H9 (cell line): ENCODE measurements at regions not wholly inside any gene's neighbourhood (a gene's known extent, or its start where the extent isn't known, plus 50 kb on each side); places are given as distances from the start of the nearest gene placed in this dataset.

Source experiments
- DNase-seq: peaks from one replicate; pipeline ENCODE4 v3.0.0-alpha.2; 2017
- H2AFZ ChIP-seq: one replicate; pipeline ENCODE4 v1.6.1; 2013; ENCODE audit warnings: mild to moderate bottlenecking, low read length, control low read depth, moderate library complexity
- H2AK5ac ChIP-seq: 2 replicates; pipeline ENCODE4 v1.6.1; 2013; ENCODE audit warnings: low read length, control low read depth, mixed read lengths; ENCODE audit not compliant: insufficient read length
- H2BK120ac ChIP-seq: one replicate; pipeline ENCODE4 v1.6.1; 2013; ENCODE audit warnings: low read depth, mild to moderate bottlenecking, low read length, control low read depth, inconsistent platforms; ENCODE audit not compliant: poor library complexity, severe bottlenecking
- H2BK12ac ChIP-seq: 2 replicates; pipeline ENCODE4 v1.6.1; 2013; ENCODE audit warnings: low read length, control low read depth, mixed read lengths, low read depth; ENCODE audit not compliant: insufficient read length
- H2BK15ac ChIP-seq: 2 replicates; pipeline ENCODE4 v1.6.1; 2013; ENCODE audit warnings: low read depth, low read length, control low read depth
- H2BK20ac ChIP-seq: one replicate; pipeline ENCODE4 v1.6.1; 2013; ENCODE audit warnings: low read depth, mild to moderate bottlenecking, low read length, control low read depth, inconsistent platforms; ENCODE audit not compliant: poor library complexity, severe bottlenecking
- H2BK5ac ChIP-seq: 2 replicates; pipeline ENCODE4 v1.6.1; 2013; ENCODE audit warnings: low read length, control low read depth, mixed read lengths; ENCODE audit not compliant: insufficient read length
- H3K14ac ChIP-seq: 2 replicates; pipeline ENCODE4 v1.6.1; 2013; ENCODE audit warnings: low read length, control low read depth; ENCODE audit not compliant: insufficient read depth
- H3K18ac ChIP-seq: 2 replicates; pipeline ENCODE4 v1.6.1; 2013; ENCODE audit warnings: low read depth, mild to moderate bottlenecking, mixed read lengths, low read length, control low read depth; ENCODE audit not compliant: insufficient read length
- H3K23ac ChIP-seq: 2 replicates; pipeline ENCODE4 v1.6.1; 2013; ENCODE audit warnings: low read length, control low read depth, mixed read lengths, low read depth; ENCODE audit not compliant: insufficient read length
- H3K23me2 ChIP-seq: 2 replicates; pipeline ENCODE4 v1.6.1; 2013; ENCODE audit warnings: low read depth, mild to moderate bottlenecking, mixed read lengths, low read length, control low read depth; ENCODE audit not compliant: insufficient read length, poor library complexity, severe bottlenecking
- H3K27ac ChIP-seq: 2 replicates; pipeline ENCODE4 v1.5.1; 2013; ENCODE audit warnings: low read length, control low read depth, mixed read lengths, low read depth; ENCODE audit not compliant: insufficient read length
- H3K27me3 ChIP-seq: 2 replicates; pipeline ENCODE4 v1.6.1; 2013; ENCODE audit warnings: low read length, control low read depth, inconsistent platforms; ENCODE audit not compliant: insufficient read depth
- H3K4ac ChIP-seq: 2 replicates; pipeline ENCODE4 v1.6.1; 2013; ENCODE audit warnings: low read depth, mild to moderate bottlenecking, control low read depth, inconsistent platforms, low read length, moderate library complexity
- H3K4me1 ChIP-seq: 2 replicates; pipeline ENCODE4 v1.6.1; 2013; ENCODE audit warnings: low read length, control low read depth, inconsistent platforms; ENCODE audit not compliant: insufficient read depth
- H3K4me2 ChIP-seq: 2 replicates; pipeline ENCODE4 v1.6.1; 2013; ENCODE audit warnings: low read length, control low read depth, mixed read lengths; ENCODE audit not compliant: insufficient read length, insufficient read depth
- H3K56ac ChIP-seq: 2 replicates; pipeline ENCODE4 v1.6.1; 2013; ENCODE audit warnings: low read depth, mild to moderate bottlenecking, mixed read lengths, low read length, control low read depth; ENCODE audit not compliant: insufficient read length
- H3K79me1 ChIP-seq: 2 replicates; pipeline ENCODE4 v1.6.1; 2013; ENCODE audit warnings: low read depth, mild to moderate bottlenecking, moderate library complexity, low read length, control low read depth, inconsistent platforms; ENCODE audit not compliant: insufficient read depth, poor library complexity, severe bottlenecking
- H3K79me2 ChIP-seq: 2 replicates; pipeline ENCODE4 v1.6.1; 2013; ENCODE audit warnings: low read length, control low read depth, inconsistent platforms; ENCODE audit not compliant: insufficient read depth
- H3K9ac ChIP-seq: 2 replicates; pipeline ENCODE4 v1.6.1; 2013; ENCODE audit warnings: low read length, control low read depth, mixed read lengths; ENCODE audit not compliant: insufficient read length; ENCODE audit errors: extremely low read depth
- H3K9me3 ChIP-seq: one replicate; pipeline ENCODE4 v1.6.1; 2013; ENCODE audit warnings: low read depth, low read length, inconsistent platforms; ENCODE audit not compliant: control insufficient read depth
- H3T11ph ChIP-seq: one replicate; pipeline ENCODE4 v1.6.1; 2013; ENCODE audit warnings: mild to moderate bottlenecking, low read length, control low read depth, inconsistent platforms
- H4K20me1 ChIP-seq: one replicate; pipeline ENCODE4 v1.6.1; 2013; ENCODE audit not compliant: control insufficient read depth, insufficient read length, insufficient read depth
- H4K5ac ChIP-seq: 2 replicates; pipeline ENCODE4 v1.6.1; 2013; ENCODE audit warnings: low read depth, mild to moderate bottlenecking, mixed read lengths, low read length, control low read depth; ENCODE audit not compliant: insufficient read length
- H4K8ac ChIP-seq: replicated peaks from 2 replicates; pipeline ENCODE4 v1.6.1; 2013; ENCODE audit warnings: low read length, control low read depth, mixed read lengths, low read depth; ENCODE audit not compliant: insufficient read length
- H4K91ac ChIP-seq: 2 replicates; pipeline ENCODE4 v1.6.1; 2013; ENCODE audit warnings: low read depth, mild to moderate bottlenecking, moderate library complexity, mixed read lengths, low read length, control low read depth; ENCODE audit not compliant: insufficient read length
- H3K27ac Mint-ChIP-seq, 3 experiments: 2 replicates in 2 of 3; 3 replicates in 1 of 3; pipeline ENCODE4 v1.8.0; 2020 to 2021; ENCODE audit warnings: mixed read lengths in 3 of 3, mild to moderate bottlenecking in 1 of 3, moderate library complexity in 1 of 3
- H3K27me3 Mint-ChIP-seq: 2 replicates; pipeline ENCODE4 v1.8.0; 2021; ENCODE audit warnings: low read depth, mild to moderate bottlenecking, moderate library complexity, mixed read lengths
- H3K36me3 Mint-ChIP-seq, 3 experiments: 2 replicates in 2 of 3; 3 replicates in 1 of 3; pipeline ENCODE4 v1.8.0; 2020 to 2021; ENCODE audit warnings: low read depth in 3 of 3, mixed read lengths in 3 of 3; ENCODE audit not compliant: insufficient read depth in 1 of 3
- H3K4me1 Mint-ChIP-seq, 2 experiments: 2 replicates each; pipeline ENCODE4 v1.8.0; 2020; ENCODE audit warnings: mixed read lengths in 2 of 2
- H3K4me3 Mint-ChIP-seq, 2 experiments: 2 replicates in 1 of 2; 3 replicates in 1 of 2; pipeline ENCODE4 v1.8.0; 2020 to 2021; ENCODE audit warnings: mild to moderate bottlenecking in 2 of 2, mixed read lengths in 2 of 2, moderate library complexity in 1 of 2
- H3K9me3 Mint-ChIP-seq, 2 experiments: 2 replicates in 1 of 2; 3 replicates in 1 of 2; pipeline ENCODE4 v1.8.0; 2020; ENCODE audit warnings: mild to moderate bottlenecking in 2 of 2, mixed read lengths in 2 of 2, moderate library complexity in 1 of 2
- CTCF ChIP-seq: fragments of 200-600 bp; sonication (generic); conservative IDR thresholded peaks from 3 replicates; pipeline ENCODE4 v1.8.0; 2021; ENCODE audit warnings: antibody characterized with exemption, mild to moderate bottlenecking
- WGBS: extraction: QIAGEN DNeasy Blood & Tissue Kit; methylation state at CpG from one replicate; pipeline ENCODE4 v1.1.7; 2013; ENCODE audit warnings: missing lambda C conversion rate, low lambda C conversion rate, mixed read lengths; ENCODE audit not compliant: insufficient read length; ENCODE audit errors: extremely low coverage; 5-methylcytosine and 5-hydroxymethylcytosine counted together

GRCh38 chr17:6901086-6901485 lies 69.6 kb upstream of the TEKT1 start:
- Histone ChIP-seq H3K4me2 (no peak overlapping the region), H4K8ac (no peak overlapping the region), H2AK5ac (no peak overlapping the region), H3K27me3 (no peaks in the 10 kb centered on the region), H3T11ph (no peak overlapping the region), H3K79me1 (no peaks in the 10 kb centered on the region), H3K23ac (no peak overlapping the region), H2BK12ac (no peak overlapping the region), H3K9me3 (no peaks in the 10 kb centered on the region), H2BK5ac (no peak overlapping the region), H3K79me2 (no peaks in the 10 kb centered on the region), H3K23me2 (no peaks in the 10 kb centered on the region), H4K5ac (no peak overlapping the region), H3K4me1 (no peaks in the 10 kb centered on the region), H3K4ac (no peak overlapping the region), H3K18ac (no peak overlapping the region), H3K27ac (no peak overlapping the region), H2AFZ (no peak overlapping the region), H3K14ac (no peak overlapping the region), H2BK15ac (no peak overlapping the region), H4K91ac (no peak overlapping the region), H4K20me1 (no peaks in the 10 kb centered on the region), H3K9ac (no peak overlapping the region), H2BK120ac (no peak overlapping the region), H3K56ac (no peak overlapping the region), H2BK20ac (no peak overlapping the region)
- no peak for TF ChIP-seq CTCF
- DNase-seq: no peak
- Mint-ChIP-seq H3K4me3 (no peak overlapping the region), H3K36me3 (peaks cover 4 to 58% (median 7%) of the 10 kb centered on the region in 3 experiments; a peak in 6 of 7 replicates), H3K27me3 (peaks cover 12% of the 10 kb centered on the region), H3K27ac (no peak overlapping the region), H3K9me3 (no peaks in the 10 kb centered on the region), H3K4me1 (no peaks in the 10 kb centered on the region)
- no CpG with 5 or more reads among the region's 3 CpGs for WGBS
